Parathyroid adenoma (tissue), 2 donors: ENCODE measurements at regions not wholly inside any gene's neighbourhood (a gene's known extent, or its start where the extent isn't known, plus 50 kb on each side); places are given as distances from the start of the nearest gene placed in this dataset.

Experiments
- H2AFZ ChIP-seq: fragments of 300-600 bp; sonication (generic); one replicate; pipeline ENCODE4 v1.7.0; 2017; ENCODE audit warnings: antibody characterized with exemption, mild to moderate bottlenecking
- H3K27ac ChIP-seq: fragments of 300-600 bp; sonication (generic); one replicate; pipeline ENCODE4 v1.7.0; 2017
- H3K27me3 ChIP-seq: fragments of 300-600 bp; sonication (generic); one replicate; pipeline ENCODE4 v1.7.0; 2017; ENCODE audit warnings: low read length; ENCODE audit not compliant: control insufficient read depth, insufficient read depth
- H3K36me3 ChIP-seq: fragments of 300-600 bp; sonication (generic); one replicate; pipeline ENCODE4 v1.7.0; 2017; ENCODE audit warnings: low read length; ENCODE audit not compliant: control insufficient read depth, insufficient read depth
- H3K4me1 ChIP-seq: fragments of 300-600 bp; sonication (generic); one replicate; pipeline ENCODE4 v1.7.0; 2017; ENCODE audit warnings: control low read depth
- H3K4me2 ChIP-seq: fragments of 300-600 bp; sonication (generic); one replicate; pipeline ENCODE4 v1.7.0; 2017; ENCODE audit warnings: low read length
- H3K4me3 ChIP-seq: fragments of 300-600 bp; sonication (generic); one replicate; pipeline ENCODE4 v1.7.0; 2017; ENCODE audit warnings: low read depth, low read length
- H3K79me2 ChIP-seq: fragments of 300-600 bp; sonication (generic); one replicate; pipeline ENCODE4 v1.7.0; 2017; ENCODE audit warnings: control low read depth
- H3K9ac ChIP-seq: fragments of 300-600 bp; sonication (generic); one replicate; pipeline ENCODE4 v1.7.0; 2017; ENCODE audit warnings: mild to moderate bottlenecking
- H3K9me3 ChIP-seq: fragments of 300-600 bp; sonication (generic); one replicate; pipeline ENCODE4 v1.7.0; 2017; ENCODE audit warnings: low read length; ENCODE audit not compliant: control insufficient read depth
- CTCF ChIP-seq: fragments of 300-600 bp; sonication (generic); IDR thresholded peaks from one replicate; pipeline ENCODE4 v1.7.0; 2017; ENCODE audit warnings: antibody characterized with exemption, mild to moderate bottlenecking
- donor health status: primary hyperparathyroidism.

- no peak overlapping the region for H3K9ac ChIP-seq
- H2AFZ ChIP-seq: no peak overlapping the region
- no peak overlapping the region for H3K27ac ChIP-seq
- H3K4me3 ChIP-seq: no peak overlapping the region
- no peaks in the 10 kb centered on the region for H3K4me1 ChIP-seq
- no peak overlapping the region for H3K4me2 ChIP-seq
- TF ChIP-seq CTCF: no peak
- H3K79me2 ChIP-seq: no peaks in the 10 kb centered on the region
- no peaks in the 10 kb centered on the region for H3K36me3 ChIP-seq
- H3K27me3 ChIP-seq: no peaks in the 10 kb centered on the region
- H3K9me3 ChIP-seq: no peaks in the 10 kb centered on the region
Measured at GRCh38 chr1:195981448-195982139, 626.6 kb downstream of the KCNT2 start.

- Histone ChIP-seq H3K9me3 (no peaks in the 10 kb centered on the region), H3K4me3 (no peak overlapping the region), H3K36me3 (no peaks in the 10 kb centered on the region), H3K27me3 (no peaks in the 10 kb centered on the region), H3K4me2 (no peak overlapping the region), H3K79me2 (no peaks in the 10 kb centered on the region), H2AFZ (no peak overlapping the region), H3K4me1 (no peaks in the 10 kb centered on the region), H3K27ac (no peak overlapping the region), H3K9ac (no peak overlapping the region)
- TF ChIP-seq CTCF: no peak
Measured at GRCh38 chr1:195979646-195980045, 628.6 kb downstream of the KCNT2 start.

GRCh38 chr1:195973311-195973904 is 634.8 kb downstream of the KCNT2 start:
- Histone ChIP-seq H3K79me2 (no peaks in the 10 kb centered on the region), H3K36me3 (no peaks in the 10 kb centered on the region), H3K27ac (no peak overlapping the region), H3K4me2 (no peak overlapping the region), H3K4me3 (no peak overlapping the region), H3K9ac (no peak overlapping the region), H3K27me3 (no peaks in the 10 kb centered on the region), H2AFZ (no peak overlapping the region), H3K4me1 (no peaks in the 10 kb centered on the region), H3K9me3 (no peaks in the 10 kb centered on the region)
- TF ChIP-seq CTCF: no peak

- no peak overlapping the region for H3K4me2 ChIP-seq
- no peak overlapping the region for H3K9ac ChIP-seq
- no peak overlapping the region for H3K4me3 ChIP-seq
- H3K36me3 ChIP-seq: no peaks in the 10 kb centered on the region
- no peaks in the 10 kb centered on the region for H3K9me3 ChIP-seq
- H3K79me2 ChIP-seq: no peaks in the 10 kb centered on the region
- TF ChIP-seq CTCF: no peak
- no peaks in the 10 kb centered on the region for H3K27me3 ChIP-seq
- no peaks in the 10 kb centered on the region for H3K4me1 ChIP-seq
- no peak overlapping the region for H2AFZ ChIP-seq
- no peak overlapping the region for H3K27ac ChIP-seq
Measured at GRCh38 chr1:195971589-195971988, 636.7 kb downstream of the KCNT2 start.

DNA sequence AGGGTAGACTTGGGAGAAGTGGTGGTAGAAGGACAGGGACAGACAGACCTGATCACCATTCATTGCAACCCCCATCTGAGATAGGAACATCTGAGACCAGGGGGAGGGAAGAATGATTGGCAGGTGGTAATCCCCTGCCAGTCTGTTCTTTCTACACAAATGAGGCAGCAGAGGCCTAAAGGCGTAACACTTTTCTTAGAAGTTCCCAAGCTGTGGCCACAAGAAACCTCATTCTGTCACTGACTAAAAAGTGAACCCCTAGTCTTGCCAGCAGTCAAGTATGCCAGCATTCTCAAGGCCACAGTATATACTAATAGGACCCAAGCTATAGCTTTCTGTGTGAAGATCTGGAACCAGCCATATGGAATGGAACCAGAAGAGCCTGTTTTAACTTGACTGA is 638.0 kb downstream of the KCNT2 start:
- Histone ChIP-seq H3K27me3 (no peaks in the 10 kb centered on the region), H3K79me2 (no peaks in the 10 kb centered on the region), H2AFZ (no peak overlapping the region), H3K4me3 (no peak overlapping the region), H3K27ac (no peak overlapping the region), H3K4me1 (no peaks in the 10 kb centered on the region), H3K36me3 (no peaks in the 10 kb centered on the region), H3K4me2 (no peak overlapping the region), H3K9ac (no peak overlapping the region), H3K9me3 (no peaks in the 10 kb centered on the region)
- no peak for TF ChIP-seq CTCF
